MM.1S (cell line): ENCODE measurements at regions not wholly inside any gene's neighbourhood (a gene's known extent, or its start where the extent isn't known, plus 50 kb on each side); places are given as distances from the start of the nearest gene placed in this dataset.

Experiments
- DNase-seq: peaks from one replicate; pipeline ENCODE4 v3.0.0-alpha.2; 2015
- H2AFZ ChIP-seq: fragments of 300-600 bp; sonication (generic); 2 replicates; pipeline ENCODE4 v1.6.0; 2016; ENCODE audit warnings: antibody characterized with exemption, low read length
- H3F3A ChIP-seq: fragments of 300-600 bp; sonication (generic); 2 replicates; pipeline ENCODE4 v1.6.1; 2016; ENCODE audit warnings: mild to moderate bottlenecking, antibody characterized with exemption, low read length, moderate library complexity, mixed read lengths; ENCODE audit not compliant: insufficient read depth
- H3K27ac ChIP-seq: fragments of 300-600 bp; sonication (generic); 2 replicates; pipeline ENCODE4 v1.5.1; 2016; ENCODE audit warnings: mild to moderate bottlenecking, low read length
- H3K27me3 ChIP-seq: fragments of 300-600 bp; sonication (generic); replicated peaks from 2 replicates; pipeline ENCODE4 v1.6.0; 2016; ENCODE audit warnings: low read length; ENCODE audit not compliant: insufficient read depth
- H3K36me3 ChIP-seq: fragments of 300-600 bp; sonication (generic); replicated peaks from 2 replicates; pipeline ENCODE4 v1.6.1; 2016; ENCODE audit warnings: mild to moderate bottlenecking, low read length, mixed read lengths; ENCODE audit not compliant: insufficient read depth
- H3K4me1 ChIP-seq: fragments of 300-600 bp; sonication (generic); 2 replicates; pipeline ENCODE4 v1.6.1; 2016; ENCODE audit warnings: low read length, mixed read lengths
- H3K4me2 ChIP-seq: fragments of 300-600 bp; sonication (generic); 2 replicates; pipeline ENCODE4 v1.6.0; 2016; ENCODE audit warnings: low read depth, low read length
- H3K4me3 ChIP-seq: fragments of 300-600 bp; sonication (generic); 2 replicates; pipeline ENCODE4 v1.5.1; 2016; ENCODE audit warnings: low read length, mixed read lengths
- H3K79me2 ChIP-seq: fragments of 300-600 bp; sonication (generic); 2 replicates; pipeline ENCODE4 v1.6.1; 2016; ENCODE audit warnings: mixed run types, low read length, mixed read lengths
- H3K9ac ChIP-seq: fragments of 300-600 bp; sonication (generic); 2 replicates; pipeline ENCODE4 v1.6.1; 2016; ENCODE audit warnings: low read length, mixed read lengths
- H3K9me2 ChIP-seq: fragments of 300-600 bp; sonication (generic); replicated peaks from 2 replicates; pipeline ENCODE4 v1.6.1; 2016; ENCODE audit warnings: mild to moderate bottlenecking, low read length, mixed read lengths; ENCODE audit not compliant: insufficient read depth
- H3K9me3 ChIP-seq: fragments of 300-600 bp; sonication (generic); replicated peaks from 2 replicates; pipeline ENCODE4 v1.6.1; 2016; ENCODE audit warnings: mild to moderate bottlenecking, low read length, mixed read lengths; ENCODE audit not compliant: insufficient read depth
- H4K20me1 ChIP-seq: fragments of 300-600 bp; sonication (generic); 2 replicates; pipeline ENCODE4 v1.6.1; 2016; ENCODE audit warnings: mild to moderate bottlenecking, low read length, moderate library complexity, mixed read lengths; ENCODE audit not compliant: insufficient read depth
- EZH2 ChIP-seq: fragments of 300-600 bp; sonication (generic); optimal IDR thresholded peaks from 2 replicates; pipeline ENCODE3; 2017; ENCODE audit warnings: low read depth, mild to moderate bottlenecking, antibody characterized with exemption, low read length, mixed read lengths
- EZH2phosphoT487 ChIP-seq: fragments of 300-600 bp; sonication (generic); IDR thresholded peaks from 2 replicates; pipeline ENCODE4 v1.6.1; 2018; ENCODE audit warnings: antibody characterized with exemption, low read length
- TF ChIP-seq, protein P1 (sequence below): fragments of 300-600 bp; sonication (generic); IDR thresholded peaks from 2 replicates; pipeline ENCODE4 v1.5.1; 2016; ENCODE audit warnings: antibody characterized with exemption, low read length, mixed read lengths

DNA sequence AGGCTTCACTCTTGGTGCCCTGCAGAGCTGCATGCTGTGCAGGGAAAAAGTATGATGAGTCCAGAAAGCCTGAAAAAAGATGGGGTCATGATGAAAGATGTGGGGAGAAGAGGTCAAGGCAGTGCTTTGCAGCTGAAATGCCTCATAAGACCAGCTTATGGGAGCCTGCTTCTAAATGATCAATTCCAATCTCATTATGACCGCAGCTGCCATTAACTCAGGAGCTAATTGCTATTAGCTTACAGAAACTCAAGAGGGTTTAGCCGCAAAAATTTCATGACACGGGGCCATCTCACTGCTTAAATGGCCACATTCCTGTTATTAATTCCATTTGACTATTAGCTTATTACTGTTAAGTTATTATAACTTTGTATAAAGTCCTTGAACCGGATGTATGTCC lies 502.9 kb upstream of the ZMIZ1 start:
- Histone ChIP-seq H3K27me3 (no peaks in the 10 kb centered on the region), H3K27ac (no peak overlapping the region), H4K20me1 (no peaks in the 10 kb centered on the region), H3K4me3 (no peak overlapping the region), H3K4me2 (no peak overlapping the region), H3K9ac (no peak overlapping the region), H3K9me2 (no peaks in the 10 kb centered on the region), H3K4me1 (no peaks in the 10 kb centered on the region), H3F3A (no peaks in the 10 kb centered on the region), H3K36me3 (no peaks in the 10 kb centered on the region), H2AFZ (no peak overlapping the region), H3K9me3 (no peaks in the 10 kb centered on the region), H3K79me2 (no peaks in the 10 kb centered on the region)
- TF ChIP-seq EZH2: no peak
- no peak for DNase-seq

- Histone ChIP-seq H3K4me2 (no peak overlapping the region), H3K4me3 (no peak overlapping the region), H3K9me2 (no peaks in the 10 kb centered on the region), H3F3A (no peaks in the 10 kb centered on the region), H3K27me3 (no peaks in the 10 kb centered on the region), H3K9me3 (no peaks in the 10 kb centered on the region), H3K27ac (no peak overlapping the region), H3K4me1 (no peaks in the 10 kb centered on the region), H4K20me1 (no peaks in the 10 kb centered on the region), H3K9ac (no peak overlapping the region), H3K36me3 (no peaks in the 10 kb centered on the region), H2AFZ (no peak overlapping the region), H3K79me2 (no peaks in the 10 kb centered on the region)
- no peak for DNase-seq
- TF ChIP-seq, protein P1, sequence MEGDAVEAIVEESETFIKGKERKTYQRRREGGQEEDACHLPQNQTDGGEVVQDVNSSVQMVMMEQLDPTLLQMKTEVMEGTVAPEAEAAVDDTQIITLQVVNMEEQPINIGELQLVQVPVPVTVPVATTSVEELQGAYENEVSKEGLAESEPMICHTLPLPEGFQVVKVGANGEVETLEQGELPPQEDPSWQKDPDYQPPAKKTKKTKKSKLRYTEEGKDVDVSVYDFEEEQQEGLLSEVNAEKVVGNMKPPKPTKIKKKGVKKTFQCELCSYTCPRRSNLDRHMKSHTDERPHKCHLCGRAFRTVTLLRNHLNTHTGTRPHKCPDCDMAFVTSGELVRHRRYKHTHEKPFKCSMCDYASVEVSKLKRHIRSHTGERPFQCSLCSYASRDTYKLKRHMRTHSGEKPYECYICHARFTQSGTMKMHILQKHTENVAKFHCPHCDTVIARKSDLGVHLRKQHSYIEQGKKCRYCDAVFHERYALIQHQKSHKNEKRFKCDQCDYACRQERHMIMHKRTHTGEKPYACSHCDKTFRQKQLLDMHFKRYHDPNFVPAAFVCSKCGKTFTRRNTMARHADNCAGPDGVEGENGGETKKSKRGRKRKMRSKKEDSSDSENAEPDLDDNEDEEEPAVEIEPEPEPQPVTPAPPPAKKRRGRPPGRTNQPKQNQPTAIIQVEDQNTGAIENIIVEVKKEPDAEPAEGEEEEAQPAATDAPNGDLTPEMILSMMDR: no peak
- TF ChIP-seq EZH2phosphoT487 (no peak), EZH2 (no peak)
Observed at GRCh38 chr10:78566284-78567111, 502.3 kb upstream of the ZMIZ1 start.

DNA sequence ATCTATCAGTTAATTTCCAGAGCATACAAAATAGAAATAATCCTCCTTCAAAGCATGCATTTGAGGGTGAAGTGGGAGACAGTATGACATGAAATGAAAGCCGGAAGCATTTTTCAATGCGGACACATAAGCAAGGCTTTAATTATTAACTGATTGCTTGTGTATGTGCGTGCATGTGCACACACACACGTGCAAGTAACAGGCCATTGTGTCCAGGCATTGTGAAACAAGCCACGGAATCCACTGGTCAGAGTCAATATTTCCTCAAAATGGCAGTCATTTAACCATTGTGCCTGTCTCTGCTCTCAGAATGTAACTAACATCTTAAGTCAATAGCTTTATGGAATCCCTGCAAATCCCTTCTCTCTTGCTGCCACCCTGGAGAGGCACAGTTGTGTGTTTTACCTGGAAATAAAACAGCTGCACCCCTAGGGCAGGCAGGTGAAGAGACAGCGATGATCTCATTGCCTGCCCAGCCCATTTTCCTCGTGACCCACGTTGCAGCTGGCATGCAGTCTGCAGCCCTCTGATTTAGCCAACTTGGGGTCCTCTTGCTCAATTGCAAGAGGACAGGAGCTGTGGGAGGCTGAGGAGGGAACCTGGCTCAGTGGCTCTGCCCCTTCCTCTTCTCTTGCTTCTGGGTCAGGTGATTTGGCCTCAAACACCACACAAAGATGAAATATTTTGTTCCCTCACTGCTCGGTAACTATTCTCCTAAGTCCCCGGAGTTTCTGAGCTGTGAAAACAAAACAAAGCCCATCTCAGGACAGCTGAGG lies 500.9 kb upstream of the ZMIZ1 start:
- H3F3A ChIP-seq: no peaks in the 10 kb centered on the region
- no peak overlapping the region for H3K9ac ChIP-seq
- no peaks in the 10 kb centered on the region for H3K27me3 ChIP-seq
- H3K4me1 ChIP-seq: no peaks in the 10 kb centered on the region
- no peaks in the 10 kb centered on the region for H3K9me3 ChIP-seq
- no peaks in the 10 kb centered on the region for H3K36me3 ChIP-seq
- no peaks in the 10 kb centered on the region for H3K9me2 ChIP-seq
- H3K27ac ChIP-seq: no peak overlapping the region
- no peaks in the 10 kb centered on the region for H3K79me2 ChIP-seq
- TF ChIP-seq, protein P1: no peak
- no peak for TF ChIP-seq EZH2
- TF ChIP-seq EZH2phosphoT487: no peak
- no peak for DNase-seq
- no peaks in the 10 kb centered on the region for H4K20me1 ChIP-seq
- no peak overlapping the region for H2AFZ ChIP-seq
- H3K4me2 ChIP-seq: no peak overlapping the region
- no peak overlapping the region for H3K4me3 ChIP-seq

DNA sequence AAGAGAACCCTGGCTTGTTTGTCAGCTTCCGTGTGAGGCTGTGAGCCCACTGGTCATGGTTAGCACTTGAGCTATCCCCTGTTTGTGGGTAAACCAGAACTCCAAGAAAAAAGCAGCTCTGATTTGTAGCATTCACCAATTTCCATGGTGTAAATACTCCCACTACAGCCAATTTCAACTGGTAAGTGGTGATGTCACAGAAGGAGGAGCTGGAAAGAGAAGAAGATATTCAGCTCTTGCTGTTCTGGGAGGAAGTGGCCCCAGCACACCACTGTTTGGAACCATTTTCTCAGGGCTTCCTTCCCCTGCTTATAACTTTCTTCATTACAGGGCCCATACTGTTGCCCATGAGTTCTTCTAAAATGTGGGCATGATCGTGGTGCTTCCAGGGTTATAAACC lies 500.1 kb upstream of the ZMIZ1 start:
- Histone ChIP-seq H3K4me3 (no peak overlapping the region), H2AFZ (no peak overlapping the region), H3K9me3 (no peaks in the 10 kb centered on the region), H3F3A (no peaks in the 10 kb centered on the region), H3K79me2 (no peaks in the 10 kb centered on the region), H3K4me1 (no peaks in the 10 kb centered on the region), H3K27ac (no peak overlapping the region), H3K9ac (no peak overlapping the region), H3K36me3 (no peaks in the 10 kb centered on the region), H3K9me2 (no peaks in the 10 kb centered on the region), H3K27me3 (no peaks in the 10 kb centered on the region), H4K20me1 (no peaks in the 10 kb centered on the region), H3K4me2 (no peak overlapping the region)
- TF ChIP-seq EZH2: no peak
- TF ChIP-seq EZH2phosphoT487: no peak
- TF ChIP-seq, protein P1: no peak
- DNase-seq: no peak
